Activated naive CD4-positive, alpha-beta T cell treated with anti-CD3 and anti-CD28 coated beads, Interleukin-2, amount 10 ng/mL, durations not matched to agents 7 days and 5 days (primary cell): ENCODE measurements at regions not wholly inside any gene's neighbourhood (a gene's known extent, or its start where the extent isn't known, plus 50 kb on each side); places are given as distances from the start of the nearest gene placed in this dataset.

Experiments used
- CTCF ChIA-PET: fragments of 350-600 bp; sonication (Branson Sonifier 250); formaldehyde crosslinking; loops from one replicate; lab custom pipeline; 2021; ENCODE audit warnings: antibody characterized with exemption; lab: Charles Lee
- DNase-seq: peaks from one replicate; pipeline ENCODE4 v3.0.0-alpha.2; 2020
- H3K27ac Mint-ChIP-seq: one replicate; pipeline ENCODE4 v1.8.0; 2021; ENCODE audit warnings: mild to moderate bottlenecking, moderate library complexity, mixed read lengths
- H3K27me3 Mint-ChIP-seq: one replicate; pipeline ENCODE4 v1.8.0; 2021; ENCODE audit warnings: mild to moderate bottlenecking, mixed read lengths
- H3K36me3 Mint-ChIP-seq: one replicate; pipeline ENCODE4 v1.8.0; 2021; ENCODE audit warnings: mixed read lengths
- H3K4me1 Mint-ChIP-seq: one replicate; pipeline ENCODE4 v1.8.0; 2021; ENCODE audit warnings: mixed read lengths
- H3K4me3 Mint-ChIP-seq: one replicate; pipeline ENCODE4 v1.8.0; 2021; ENCODE audit warnings: mild to moderate bottlenecking, moderate library complexity, mixed read lengths
- H3K9me3 Mint-ChIP-seq: one replicate; pipeline ENCODE4 v1.8.0; 2021; ENCODE audit warnings: mixed read lengths

- no peaks in the 10 kb centered on the region for H3K4me1 Mint-ChIP-seq
- CTCF ChIA-PET, result no interaction called here
- peaks cover 12% of the 10 kb centered on the region for H3K9me3 Mint-ChIP-seq
- no peaks in the 10 kb centered on the region for H3K27me3 Mint-ChIP-seq
- DNase-seq, result no peak
- H3K27ac Mint-ChIP-seq, result no peak overlapping the region
- H3K4me3 Mint-ChIP-seq, result no peak overlapping the region
- H3K36me3 Mint-ChIP-seq, result no peaks in the 10 kb centered on the region
These were observed 1396.8 kb downstream of the LRRC4C start for GRCh38 chr11:40062616-40063015.

- H3K9me3 Mint-ChIP-seq, result peaks cover 14% of the 10 kb centered on the region
- no peak overlapping the region for H3K4me3 Mint-ChIP-seq
- no peaks in the 10 kb centered on the region for H3K36me3 Mint-ChIP-seq
- no peak overlapping the region for H3K27ac Mint-ChIP-seq
- H3K4me1 Mint-ChIP-seq, result no peaks in the 10 kb centered on the region
- no peak for DNase-seq
- CTCF ChIA-PET, result no interaction called here
- no peaks in the 10 kb centered on the region for H3K27me3 Mint-ChIP-seq
These were observed 1398.2 kb downstream of the LRRC4C start for GRCh38 chr11:40061221-40061620.

GRCh38 chr11:40054631-40055030 is 1404.8 kb downstream of the LRRC4C start:
- no peak for DNase-seq
- Mint-ChIP-seq H3K27ac (no peak overlapping the region), H3K27me3 (no peaks in the 10 kb centered on the region), H3K36me3 (no peaks in the 10 kb centered on the region), H3K9me3 (peaks cover 11% of the 10 kb centered on the region), H3K4me3 (no peak overlapping the region), H3K4me1 (no peaks in the 10 kb centered on the region)
- CTCF ChIA-PET, result no interaction called here

GRCh38 chr11:40045312-40045711 is 1414.1 kb downstream of the LRRC4C start:
- Mint-ChIP-seq H3K27ac (no peak overlapping the region), H3K9me3 (peaks cover 11% of the 10 kb centered on the region), H3K4me1 (no peaks in the 10 kb centered on the region), H3K4me3 (no peak overlapping the region), H3K27me3 (no peaks in the 10 kb centered on the region), H3K36me3 (no peaks in the 10 kb centered on the region)
- no peak for DNase-seq
- CTCF ChIA-PET, result no interaction called here

- H3K27me3 Mint-ChIP-seq, result no peaks in the 10 kb centered on the region
- H3K9me3 Mint-ChIP-seq, result peaks cover 22% of the 10 kb centered on the region
- H3K27ac Mint-ChIP-seq, result no peak overlapping the region
- no peaks in the 10 kb centered on the region for H3K36me3 Mint-ChIP-seq
- H3K4me1 Mint-ChIP-seq, result no peaks in the 10 kb centered on the region
- no peak overlapping the region for H3K4me3 Mint-ChIP-seq
- CTCF ChIA-PET, result no interaction called here
- no peak for DNase-seq
These were observed 1422.4 kb downstream of the LRRC4C start for GRCh38 chr11:40037005-40037404.

GRCh38 chr11:40032331-40032730 is 1427.1 kb downstream of the LRRC4C start:
- peaks cover 20% of the 10 kb centered on the region for H3K9me3 Mint-ChIP-seq
- H3K4me1 Mint-ChIP-seq, result no peaks in the 10 kb centered on the region
- no peak overlapping the region for H3K4me3 Mint-ChIP-seq
- H3K36me3 Mint-ChIP-seq, result no peaks in the 10 kb centered on the region
- no peak for DNase-seq
- H3K27me3 Mint-ChIP-seq, result no peaks in the 10 kb centered on the region
- no peak overlapping the region for H3K27ac Mint-ChIP-seq
- CTCF ChIA-PET, result no interaction called here

GRCh38 chr11:40030867-40031266 is 1428.6 kb downstream of the LRRC4C start:
- H3K27me3 Mint-ChIP-seq, result no peaks in the 10 kb centered on the region
- DNase-seq, result no peak
- peaks cover 13% of the 10 kb centered on the region for H3K9me3 Mint-ChIP-seq
- H3K27ac Mint-ChIP-seq, result no peak overlapping the region
- no peaks in the 10 kb centered on the region for H3K36me3 Mint-ChIP-seq
- no peaks in the 10 kb centered on the region for H3K4me1 Mint-ChIP-seq
- no peak overlapping the region for H3K4me3 Mint-ChIP-seq
- CTCF ChIA-PET, result no interaction called here

GRCh38 chr11:40029391-40029790 is 1430.1 kb downstream of the LRRC4C start:
- Mint-ChIP-seq H3K36me3 (no peaks in the 10 kb centered on the region), H3K4me1 (no peaks in the 10 kb centered on the region), H3K27ac (no peak overlapping the region), H3K4me3 (no peak overlapping the region), H3K27me3 (no peaks in the 10 kb centered on the region), H3K9me3 (peaks cover 9% of the 10 kb centered on the region)
- no peak for DNase-seq
- CTCF ChIA-PET, result no interaction called here

- Mint-ChIP-seq H3K27me3 (no peaks in the 10 kb centered on the region), H3K4me1 (no peaks in the 10 kb centered on the region), H3K27ac (no peak overlapping the region), H3K9me3 (peaks cover 13% of the 10 kb centered on the region), H3K4me3 (no peak overlapping the region), H3K36me3 (no peaks in the 10 kb centered on the region)
- CTCF ChIA-PET, result no interaction called here
- no peak for DNase-seq
These were observed 1431.7 kb downstream of the LRRC4C start for GRCh38 chr11:40027720-40028119.

- Mint-ChIP-seq H3K27ac (no peak overlapping the region), H3K4me3 (no peak overlapping the region), H3K27me3 (no peaks in the 10 kb centered on the region), H3K36me3 (no peaks in the 10 kb centered on the region), H3K9me3 (peaks cover 22% of the 10 kb centered on the region), H3K4me1 (no peaks in the 10 kb centered on the region)
- CTCF ChIA-PET, result no interaction called here
- DNase-seq, result no peak
These were observed 1435.7 kb downstream of the LRRC4C start for GRCh38 chr11:40023724-40024123.

GRCh38 chr11:40010011-40010410 is 1449.4 kb downstream of the LRRC4C start:
- no peak for DNase-seq
- H3K27ac Mint-ChIP-seq, result no peak overlapping the region
- H3K4me3 Mint-ChIP-seq, result no peak overlapping the region
- H3K27me3 Mint-ChIP-seq, result no peaks in the 10 kb centered on the region
- CTCF ChIA-PET, result no interaction called here
- H3K9me3 Mint-ChIP-seq, result peaks cover 5% of the 10 kb centered on the region
- H3K4me1 Mint-ChIP-seq, result no peaks in the 10 kb centered on the region
- H3K36me3 Mint-ChIP-seq, result no peaks in the 10 kb centered on the region

GRCh38 chr11:39992551-39992950 is 1466.9 kb downstream of the LRRC4C start:
- Mint-ChIP-seq H3K4me3 (no peak overlapping the region), H3K9me3 (peaks cover 8% of the 10 kb centered on the region), H3K4me1 (no peaks in the 10 kb centered on the region), H3K36me3 (no peaks in the 10 kb centered on the region), H3K27me3 (no peaks in the 10 kb centered on the region), H3K27ac (no peak overlapping the region)
- DNase-seq, result no peak
- CTCF ChIA-PET, result no interaction called here

GRCh38 chr11:39990421-39990831 is 1469.0 kb downstream of the LRRC4C start:
- Mint-ChIP-seq H3K36me3 (no peaks in the 10 kb centered on the region), H3K4me1 (no peaks in the 10 kb centered on the region), H3K4me3 (no peak overlapping the region), H3K27ac (no peak overlapping the region), H3K9me3 (peaks cover 19% of the 10 kb centered on the region), H3K27me3 (no peaks in the 10 kb centered on the region)
- CTCF ChIA-PET, result no interaction called here
- no peak for DNase-seq

GRCh38 chr11:39975091-39975490 is 1484.4 kb downstream of the LRRC4C start:
- no peak for DNase-seq
- Mint-ChIP-seq H3K27ac (no peak overlapping the region), H3K9me3 (peaks cover 5% of the 10 kb centered on the region), H3K36me3 (no peaks in the 10 kb centered on the region), H3K4me3 (no peak overlapping the region), H3K4me1 (no peaks in the 10 kb centered on the region), H3K27me3 (no peaks in the 10 kb centered on the region)
- CTCF ChIA-PET, result no interaction called here

GRCh38 chr11:39972461-39972860 is 1487.0 kb downstream of the LRRC4C start:
- Mint-ChIP-seq H3K36me3 (no peaks in the 10 kb centered on the region), H3K9me3 (peaks cover 17% of the 10 kb centered on the region), H3K27me3 (no peaks in the 10 kb centered on the region), H3K27ac (no peak overlapping the region), H3K4me1 (no peaks in the 10 kb centered on the region), H3K4me3 (no peak overlapping the region)
- DNase-seq, result no peak
- CTCF ChIA-PET, result no interaction called here

GRCh38 chr11:39971938-39972337 is 1487.5 kb downstream of the LRRC4C start:
- H3K36me3 Mint-ChIP-seq, result no peaks in the 10 kb centered on the region
- H3K4me3 Mint-ChIP-seq, result no peak overlapping the region
- no peak for DNase-seq
- H3K27ac Mint-ChIP-seq, result no peak overlapping the region
- H3K4me1 Mint-ChIP-seq, result no peaks in the 10 kb centered on the region
- H3K27me3 Mint-ChIP-seq, result no peaks in the 10 kb centered on the region
- CTCF ChIA-PET, result no interaction called here
- H3K9me3 Mint-ChIP-seq, result peaks cover 19% of the 10 kb centered on the region
